ENCODE measurements at regions not wholly inside any gene's neighbourhood (a gene's known extent, or its start where the extent isn't known, plus 50 kb on each side); places are given as distances from the start of the nearest gene placed in this dataset.
A peak's percentile ranks its signal among the peaks of the same experiment; 100 is the strongest.

DNA sequence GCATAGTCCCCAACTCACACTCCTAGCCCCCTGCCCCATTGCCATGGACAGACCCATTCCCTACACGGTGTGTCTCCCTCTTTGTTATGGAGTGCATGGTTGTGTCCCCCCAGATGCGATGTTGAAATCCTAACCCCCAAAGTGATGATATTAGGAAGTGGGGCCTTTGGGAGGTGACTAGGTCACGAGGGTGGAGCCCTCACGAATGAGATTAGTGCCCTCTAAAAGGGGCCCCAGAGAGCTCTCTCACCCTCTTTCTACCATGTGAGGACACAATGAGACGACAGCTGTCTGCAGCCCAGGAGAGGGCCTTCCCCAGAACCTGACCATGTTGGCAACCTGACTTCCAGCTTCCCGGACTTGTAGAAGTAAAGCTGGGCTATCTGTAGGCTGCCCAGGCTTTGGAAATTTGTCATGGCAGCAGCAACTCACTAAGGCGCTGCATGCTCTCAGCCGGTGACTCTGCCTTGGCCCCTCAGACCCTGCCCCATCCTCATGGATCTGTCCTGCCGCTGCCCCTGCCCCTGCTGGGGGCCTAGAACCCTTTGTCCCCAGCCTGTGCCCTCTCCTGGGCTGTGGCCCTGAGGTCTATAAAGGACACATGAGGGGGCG is 318.1 kb upstream of the RTL1 start:
- WGBS (ENCODE audit: low lambda C conversion rate) = 79% methylated on average over 10 of the region's 10 CpGs
- H3K36me3 ChIP-seq (replicated peaks in 1 of 2; ENCODE audit: control insufficient read depth in 1 of 2, insufficient read depth in 2 of 2, low read length in 2 of 2) = no peaks in the 10 kb centered on the region
- TF ChIP-seq ZNF264 (CRISPR knock-in tag; IDR thresholded peaks at IDR 0.05) (0 out of 2 replicates have a peak, but pooled peaks have one; percentile 31), RCOR2 (CRISPR knock-in tag; IDR thresholded peaks at IDR 0.05) (no peak)
- H4K20me1 ChIP-seq (ENCODE audit: insufficient read depth, low read length) = no peaks in the 10 kb centered on the region
- ATAC-seq (no peak), FAIRE-seq (no peak), DNase-seq (ENCODE audit: low spot score) (no peak)
- no peaks in the 10 kb centered on the region for H3K9me3 ChIP-seq (ENCODE audit: low read length)
- H3K9ac ChIP-seq (ENCODE audit: insufficient read depth, low read depth, low read length) = no peak overlapping the region
- H3K27ac ChIP-seq (ENCODE audit: extremely low read length, insufficient read depth, low read length) = no peak overlapping the region
- CTCF ChIA-PET (ENCODE audit: low intra/inter-chr PET ratio, low total read pairs) = no interaction called here
- H2AFZ ChIP-seq (ENCODE audit: low read length) = no peak overlapping the region
- H3K4me1 ChIP-seq (ENCODE audit: insufficient read depth, low read length) = peaks cover 69% of the 10 kb centered on the region
- intact Hi-C loops (cut with micrococcal nuclease; ENCODE audit: unreplicated experiment) (no loop called here), in situ Hi-C loops (cut with HindIII; ENCODE audit: extremely low pct_ligation_motif_present, low pct_unique_long_range_greater_than_20kb) (no loop called here)
- H3K4me3 ChIP-seq (replicated peaks in 1 of 3; ENCODE audit: insufficient read depth in 1 of 3, low read depth in 2 of 3, low read length in 3 of 3) = no peak overlapping the region
- no TSS peak for BruUV-seq (replicated peaks)
- POLR2A ChIA-PET = no interaction called here
- H3K79me2 ChIP-seq (ENCODE audit: insufficient read depth, low read length) = no peaks in the 10 kb centered on the region
- H3K4me2 ChIP-seq (ENCODE audit: low read depth, low read length) = no peak overlapping the region
- H3K27me3 ChIP-seq (ENCODE audit: control insufficient read depth in 1 of 2, insufficient read depth in 2 of 2, low read length in 2 of 2) = peaks cover 0 to 10% of the 10 kb centered on the region in 2 experiments; a peak in 3 of 5 replicates

DNA sequence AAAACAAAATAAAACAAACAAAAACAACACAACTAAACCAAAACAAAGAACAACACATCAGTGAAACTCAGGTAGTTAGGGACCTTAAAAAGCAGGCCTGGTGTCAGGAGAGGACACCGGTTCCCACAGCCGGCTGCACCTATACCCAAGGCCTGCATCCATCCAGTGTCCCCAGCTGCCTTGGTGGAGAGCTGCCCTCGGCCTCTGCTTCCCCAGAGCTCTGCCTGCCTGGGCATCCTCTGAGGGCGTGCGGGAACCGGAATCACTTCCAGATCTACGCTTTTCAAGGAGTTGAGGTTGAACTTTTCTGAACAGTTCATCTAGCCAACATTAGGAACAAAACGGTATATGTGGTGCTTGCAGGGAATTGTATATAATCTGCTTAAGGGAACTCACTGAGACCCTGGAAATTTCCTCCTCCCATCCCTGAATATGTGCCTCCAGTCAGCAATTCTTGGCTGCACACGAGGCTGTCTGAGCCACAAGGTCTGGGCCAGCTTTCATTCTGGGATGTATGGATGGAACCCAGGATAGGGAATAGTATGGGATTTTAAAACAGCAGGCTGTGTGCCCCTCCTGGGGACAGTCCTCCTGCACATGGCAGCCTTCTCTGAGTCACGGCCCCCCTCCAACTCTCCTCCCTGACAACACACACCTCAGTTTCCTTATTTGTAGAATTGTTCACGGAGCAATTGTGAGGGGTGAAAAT is 319.0 kb upstream of the RTL1 start:
- TF ChIP-seq, protein P1, sequence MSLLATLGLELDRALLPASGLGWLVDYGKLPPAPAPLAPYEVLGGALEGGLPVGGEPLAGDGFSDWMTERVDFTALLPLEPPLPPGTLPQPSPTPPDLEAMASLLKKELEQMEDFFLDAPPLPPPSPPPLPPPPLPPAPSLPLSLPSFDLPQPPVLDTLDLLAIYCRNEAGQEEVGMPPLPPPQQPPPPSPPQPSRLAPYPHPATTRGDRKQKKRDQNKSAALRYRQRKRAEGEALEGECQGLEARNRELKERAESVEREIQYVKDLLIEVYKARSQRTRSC (CRISPR knock-in tag; IDR thresholded peaks at IDR 0.05; ENCODE audit: low read depth) = no peak
- TF ChIP-seq SALL2 (CRISPR knock-in tag; IDR thresholded peaks at IDR 0.05) (no peak), CBX1 (IDR thresholded peaks at IDR 0.05; ENCODE audit: low read depth) (no peak), SRSF9 (IDR thresholded peaks at IDR 0.05; ENCODE audit: borderline replicate concordance, insufficient read depth, low read depth, low read length, poor library complexity, severe bottlenecking) (no peak), PCBP2 (optimal IDR thresholded peaks at IDR 0.05; ENCODE audit: low read depth, low read length, poor library complexity, severe bottlenecking) (no peak), CHD4 (IDR thresholded peaks at IDR 0.05; ENCODE audit: borderline replicate concordance, low read length) (no peak), KAT2B (IDR thresholded peaks at IDR 0.05; ENCODE audit: borderline replicate concordance, low read depth, low read length) (no peak), MXD4 (CRISPR knock-in tag; IDR thresholded peaks at IDR 0.05) (no peak), CREM (IDR thresholded peaks at IDR 0.05) (no peak), CREM (CRISPR knock-in tag; IDR thresholded peaks at IDR 0.05) (no peak), ZNF780A (CRISPR knock-in tag; IDR thresholded peaks at IDR 0.05) (no peak), DNMT1 (CRISPR knock-in tag; IDR thresholded peaks at IDR 0.05) (no peak)
- TF ChIP-seq, protein P2, sequence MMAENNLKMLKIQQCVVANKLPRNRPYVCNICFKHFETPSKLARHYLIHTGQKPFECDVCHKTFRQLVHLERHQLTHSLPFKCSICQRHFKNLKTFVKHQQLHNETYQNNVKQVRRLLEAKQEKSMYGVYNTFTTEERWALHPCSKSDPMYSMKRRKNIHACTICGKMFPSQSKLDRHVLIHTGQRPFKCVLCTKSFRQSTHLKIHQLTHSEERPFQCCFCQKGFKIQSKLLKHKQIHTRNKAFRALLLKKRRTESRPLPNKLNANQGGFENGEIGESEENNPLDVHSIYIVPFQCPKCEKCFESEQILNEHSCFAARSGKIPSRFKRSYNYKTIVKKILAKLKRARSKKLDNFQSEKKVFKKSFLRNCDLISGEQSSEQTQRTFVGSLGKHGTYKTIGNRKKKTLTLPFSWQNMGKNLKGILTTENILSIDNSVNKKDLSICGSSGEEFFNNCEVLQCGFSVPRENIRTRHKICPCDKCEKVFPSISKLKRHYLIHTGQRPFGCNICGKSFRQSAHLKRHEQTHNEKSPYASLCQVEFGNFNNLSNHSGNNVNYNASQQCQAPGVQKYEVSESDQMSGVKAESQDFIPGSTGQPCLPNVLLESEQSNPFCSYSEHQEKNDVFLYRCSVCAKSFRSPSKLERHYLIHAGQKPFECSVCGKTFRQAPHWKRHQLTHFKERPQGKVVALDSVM (CRISPR knock-in tag; IDR thresholded peaks at IDR 0.05) = no peak
- no peak overlapping the region for H2AFZ ChIP-seq (ENCODE audit: low read length)
- no peaks in the 10 kb centered on the region for H3K36me3 ChIP-seq (replicated peaks in 1 of 2; ENCODE audit: control insufficient read depth in 1 of 2, insufficient read depth in 2 of 2, low read length in 2 of 2)
- no peaks in the 10 kb centered on the region for H3K9me3 ChIP-seq (ENCODE audit: low read length)
- no peak overlapping the region for H3K27ac ChIP-seq (ENCODE audit: extremely low read length, insufficient read depth, low read length)
- H3K4me1 ChIP-seq (ENCODE audit: insufficient read depth, low read length) = peaks cover 69% of the 10 kb centered on the region
- 56% methylated on average over 10 of the region's 11 CpGs for WGBS (ENCODE audit: low lambda C conversion rate)
- no TSS peak for BruUV-seq (replicated peaks)
- H3K9ac ChIP-seq (ENCODE audit: insufficient read depth, low read depth, low read length) = no peak overlapping the region
- FAIRE-seq = no peak
- intact Hi-C loops (cut with micrococcal nuclease; ENCODE audit: unreplicated experiment) (no loop called here), in situ Hi-C loops (cut with HindIII; ENCODE audit: extremely low pct_ligation_motif_present, low pct_unique_long_range_greater_than_20kb) (no loop called here)
- H3K4me3 ChIP-seq (replicated peaks in 1 of 3; ENCODE audit: insufficient read depth in 1 of 3, low read depth in 2 of 3, low read length in 3 of 3) = no peak overlapping the region
- ATAC-seq = no peak
- no peak overlapping the region for H3K4me2 ChIP-seq (ENCODE audit: low read depth, low read length)
- DNase-seq (ENCODE audit: low spot score) = no peak
- peaks cover 0 to 10% of the 10 kb centered on the region in 2 experiments; a peak in 3 of 5 replicates for H3K27me3 ChIP-seq (ENCODE audit: control insufficient read depth in 1 of 2, insufficient read depth in 2 of 2, low read length in 2 of 2)
- H4K20me1 ChIP-seq (ENCODE audit: insufficient read depth, low read length) = no peaks in the 10 kb centered on the region
- CTCF ChIA-PET (ENCODE audit: low intra/inter-chr PET ratio, low total read pairs) = no interaction called here
- POLR2A ChIA-PET = no interaction called here
- H3K79me2 ChIP-seq (ENCODE audit: insufficient read depth, low read length) = no peaks in the 10 kb centered on the region
